Tibial nerve (tissue), 4 donors: ENCODE measurements at regions not wholly inside any gene's neighbourhood (a gene's known extent, or its start where the extent isn't known, plus 50 kb on each side); places are given as distances from the start of the nearest gene placed in this dataset.

Source experiments
- DNase-seq, 2 donors: peaks; one replicate each; pipeline ENCODE4 v3.0.0-alpha.2; 2019; ENCODE audit warnings: low spot score in 2 of 2
- H3K27ac ChIP-seq, 4 donors: fragments of 200-600 bp; sonication (generic) in 3 of 4; one replicate each; pipeline ENCODE4 v1.5.1; 2017 to 2019; ENCODE audit warnings: mild to moderate bottlenecking in 1 of 4
- H3K27me3 ChIP-seq, 2 donors: fragments of 200-600 bp; sonication (generic) in 1 of 2; one replicate each; pipeline versions ENCODE4 v1.5.1 to v1.6.0; 2017 to 2019
- H3K36me3 ChIP-seq, 3 donors: fragments of 200-600 bp; sonication (generic); one replicate each; pipeline ENCODE4 v1.5.1; 2018 to 2019
- H3K4me1 ChIP-seq, 4 donors: fragments of 200-600 bp; sonication (generic) in 3 of 4; one replicate each; pipeline ENCODE4 v1.5.1; 2017 to 2019
- H3K4me3 ChIP-seq, 4 donors: fragments of 200-600 bp; sonication (generic) in 3 of 4; one replicate each; pipeline ENCODE4 v1.5.1; 2017 to 2019; ENCODE audit warnings: mild to moderate bottlenecking in 1 of 4, moderate library complexity in 1 of 4
- H3K9me3 ChIP-seq, 4 donors: fragments of 200-600 bp; sonication (generic) in 3 of 4; one replicate each; pipeline ENCODE4 v1.5.1; 2017 to 2019
- EP300 ChIP-seq, 2 donors: sonication (generic); formaldehyde crosslinking; IDR thresholded peaks; one replicate each; pipeline ENCODE4 v1.6.1; 2017; ENCODE audit warnings: antibody characterized with exemption in 2 of 2, mild to moderate bottlenecking in 1 of 2
- POLR2A ChIP-seq, 2 donors: fragments of 450-650 bp; IDR thresholded peaks; one replicate each; pipeline ENCODE4 v1.6.1; 2017; ENCODE audit warnings: antibody characterized with exemption in 2 of 2, mild to moderate bottlenecking in 2 of 2, moderate library complexity in 2 of 2
- WGBS, 2 donors: methylation state at CpG; one replicate each; pipeline ENCODE4 v1.1.5; 2018; 5-methylcytosine and 5-hydroxymethylcytosine counted together
- TF ChIP-seq, protein P1 (sequence below), 5 experiments: fragments of 200-600 bp in 3 of 5; fragments of 450-650 bp in 2 of 5; sonication (generic) in 3 of 5; IDR thresholded peaks; one replicate each; pipeline ENCODE4 v1.5.1; 2016 to 2019; ENCODE audit warnings: antibody characterized with exemption in 5 of 5, mild to moderate bottlenecking in 3 of 5, moderate library complexity in 2 of 5

DNA sequence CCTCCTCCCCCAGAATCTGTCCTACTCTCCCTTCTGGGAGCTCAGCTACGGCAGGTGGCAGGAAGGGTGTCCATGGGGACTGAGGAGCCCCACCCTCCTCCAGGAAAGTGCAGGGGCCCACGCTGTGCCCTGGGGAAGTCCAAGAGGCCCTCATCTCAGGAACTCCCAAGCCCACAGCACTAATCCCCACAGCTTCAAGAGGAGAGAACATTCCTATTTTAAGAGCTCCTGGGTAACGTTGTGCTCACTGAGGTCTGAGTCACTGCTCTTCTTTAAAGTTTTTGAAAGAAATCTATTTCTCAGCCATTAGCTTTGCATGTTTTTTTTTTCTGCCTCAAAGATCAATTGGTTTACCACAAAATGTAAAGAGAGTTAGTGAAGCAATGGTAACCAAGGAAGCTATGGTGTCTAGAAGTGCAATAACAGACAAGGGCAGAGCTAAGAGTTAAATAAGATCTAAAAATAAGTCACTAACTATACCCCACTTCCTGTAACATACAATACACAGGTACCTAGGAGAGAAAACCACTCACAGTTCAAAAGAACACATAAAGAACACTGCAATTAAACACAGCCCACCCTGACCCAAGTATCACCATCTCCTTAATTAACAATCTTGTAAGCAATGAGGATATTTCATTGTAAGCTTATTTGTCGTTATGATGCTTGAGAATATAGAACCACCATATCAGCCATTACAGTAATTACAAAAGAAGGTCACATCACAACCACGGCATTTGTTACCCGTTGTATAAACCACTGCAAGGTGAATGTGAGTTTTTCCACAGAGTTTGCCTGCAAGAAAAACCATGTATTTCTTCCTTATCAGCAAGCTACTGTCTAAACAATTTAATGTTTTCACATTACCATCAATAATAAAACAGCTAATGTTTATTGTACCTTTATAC, 382.3 kb upstream of the SLC30A5 start:
- Histone ChIP-seq H3K27me3 (no peaks in the 10 kb centered on the region), H3K4me1 (peaks cover 0 to 5% (median 0%) of the 10 kb centered on the region in 4 donors), H3K27ac (no peak overlapping the region), H3K4me3 (no peak overlapping the region), H3K9me3 (no peaks in the 10 kb centered on the region), H3K36me3 (no peaks in the 10 kb centered on the region)
- WGBS, 2 donors: 78 to 80% methylated on average over 6 of the region's 6 CpGs
- TF ChIP-seq, protein P1, sequence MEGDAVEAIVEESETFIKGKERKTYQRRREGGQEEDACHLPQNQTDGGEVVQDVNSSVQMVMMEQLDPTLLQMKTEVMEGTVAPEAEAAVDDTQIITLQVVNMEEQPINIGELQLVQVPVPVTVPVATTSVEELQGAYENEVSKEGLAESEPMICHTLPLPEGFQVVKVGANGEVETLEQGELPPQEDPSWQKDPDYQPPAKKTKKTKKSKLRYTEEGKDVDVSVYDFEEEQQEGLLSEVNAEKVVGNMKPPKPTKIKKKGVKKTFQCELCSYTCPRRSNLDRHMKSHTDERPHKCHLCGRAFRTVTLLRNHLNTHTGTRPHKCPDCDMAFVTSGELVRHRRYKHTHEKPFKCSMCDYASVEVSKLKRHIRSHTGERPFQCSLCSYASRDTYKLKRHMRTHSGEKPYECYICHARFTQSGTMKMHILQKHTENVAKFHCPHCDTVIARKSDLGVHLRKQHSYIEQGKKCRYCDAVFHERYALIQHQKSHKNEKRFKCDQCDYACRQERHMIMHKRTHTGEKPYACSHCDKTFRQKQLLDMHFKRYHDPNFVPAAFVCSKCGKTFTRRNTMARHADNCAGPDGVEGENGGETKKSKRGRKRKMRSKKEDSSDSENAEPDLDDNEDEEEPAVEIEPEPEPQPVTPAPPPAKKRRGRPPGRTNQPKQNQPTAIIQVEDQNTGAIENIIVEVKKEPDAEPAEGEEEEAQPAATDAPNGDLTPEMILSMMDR (IDR thresholded peaks at IDR 0.05): no peak
- DNase-seq: no peak

DNA sequence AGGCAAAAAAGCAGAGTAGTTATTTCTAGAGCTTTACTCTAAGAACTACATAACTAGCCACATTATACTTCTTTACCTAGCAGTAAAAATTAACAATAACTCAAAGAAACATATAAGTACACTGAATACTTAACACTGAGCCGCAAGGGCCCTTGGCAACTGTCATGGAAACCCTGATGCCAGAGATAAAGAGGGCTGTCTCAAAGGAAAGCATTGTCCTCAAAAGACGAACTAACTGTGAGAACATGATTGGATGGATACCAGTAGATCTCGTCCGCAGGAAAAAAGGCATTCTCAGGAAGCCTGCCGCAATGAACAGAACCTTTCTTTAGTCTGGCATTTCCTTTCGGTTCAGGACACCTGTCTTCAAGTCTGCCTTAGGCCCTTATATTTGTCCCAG, 379.0 kb upstream of the SLC30A5 start:
- TF ChIP-seq POLR2A (IDR thresholded peaks at IDR 0.05): no peak
- TF ChIP-seq, protein P1 (IDR thresholded peaks at IDR 0.05): no peak
- no peak for TF ChIP-seq EP300 (IDR thresholded peaks at IDR 0.05)
- no peaks in the 10 kb centered on the region for H3K36me3 ChIP-seq
- H3K9me3 ChIP-seq: peaks cover 0 to 6% (median 0%) of the 10 kb centered on the region in 4 donors
- no peak overlapping the region for H3K27ac ChIP-seq
- H3K4me1 ChIP-seq: no peaks in the 10 kb centered on the region
- no peak overlapping the region for H3K4me3 ChIP-seq
- 45 to 52% methylated on average over 6 of the region's 6 CpGs for whole genome bisulfite sequencing, 2 donors
- DNase-seq: no peak
- H3K27me3 ChIP-seq: no peaks in the 10 kb centered on the region

DNA sequence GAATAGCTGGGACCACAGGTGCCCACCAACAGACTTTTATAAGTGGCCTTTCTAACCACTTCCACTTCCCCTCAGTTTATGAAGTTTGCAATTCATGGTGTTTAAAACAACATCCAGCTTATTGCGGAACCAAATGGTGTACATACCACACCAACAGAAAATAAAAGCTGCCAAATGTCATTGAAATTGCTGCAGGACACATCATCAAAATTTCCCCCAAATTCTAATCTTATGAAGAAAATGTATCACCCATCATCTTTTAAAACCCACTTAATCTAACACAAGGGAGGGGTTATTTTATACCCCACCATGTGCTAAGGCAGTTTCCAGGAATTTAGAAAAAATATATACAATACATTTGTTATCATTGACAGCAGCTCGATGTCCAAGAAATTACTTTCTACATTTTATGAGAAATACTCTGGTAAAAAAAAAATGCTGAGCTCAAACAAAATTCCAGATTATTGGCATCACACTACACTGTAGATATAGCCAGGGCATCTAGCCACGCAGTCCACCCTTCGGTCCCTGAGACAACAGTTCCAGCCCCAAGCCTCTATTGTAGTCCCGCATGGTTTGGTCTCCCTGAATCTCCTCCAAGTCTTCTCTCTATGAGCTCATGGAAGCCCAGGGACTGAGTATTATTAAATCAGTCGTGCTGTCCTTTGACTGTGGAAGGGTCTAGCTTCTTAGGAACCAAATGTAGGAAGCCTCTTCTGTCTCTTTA, 372.8 kb upstream of the SLC30A5 start:
- Histone ChIP-seq H3K27me3 (no peaks in the 10 kb centered on the region), H3K9me3 (peaks cover 0 to 10% (median 0%) of the 10 kb centered on the region in 4 donors), H3K27ac (no peak overlapping the region), H3K4me1 (no peaks in the 10 kb centered on the region), H3K36me3 (no peaks in the 10 kb centered on the region), H3K4me3 (no peak overlapping the region)
- 68 to 76% methylated on average over 6 of the region's 6 CpGs for WGBS, 2 donors
- DNase-seq: no peak
- TF ChIP-seq EP300 (IDR thresholded peaks at IDR 0.05) (no peak), POLR2A (IDR thresholded peaks at IDR 0.05) (no peak)
- TF ChIP-seq, protein P1 (IDR thresholded peaks at IDR 0.05): no peak

DNA sequence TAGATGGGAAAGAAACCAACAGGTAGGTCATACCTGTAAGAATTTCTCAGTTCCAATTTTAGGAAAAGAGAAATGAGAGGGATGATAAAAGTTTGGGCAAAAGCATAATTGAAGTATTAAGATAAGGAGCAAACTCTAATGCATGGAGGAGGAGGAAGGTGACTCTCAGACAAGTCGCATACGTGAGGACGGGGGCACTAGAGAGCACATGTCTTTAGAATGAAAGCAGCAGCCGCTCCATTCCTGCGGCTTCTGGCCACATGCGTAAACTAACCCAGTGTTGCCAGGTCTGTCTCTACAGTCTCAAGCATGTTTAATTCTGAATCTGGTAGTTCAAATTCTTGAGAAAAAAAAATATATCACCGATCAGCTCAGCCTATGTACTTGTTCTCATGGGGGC, 371.5 kb upstream of the SLC30A5 start:
- TF ChIP-seq EP300 (IDR thresholded peaks at IDR 0.05) (no peak), POLR2A (IDR thresholded peaks at IDR 0.05) (no peak)
- TF ChIP-seq, protein P1 (IDR thresholded peaks at IDR 0.05): no peak
- 92 to 93% methylated on average over 7 of the region's 7 CpGs for WGBS, 2 donors
- no peak for DNase-seq
- Histone ChIP-seq H3K4me1 (no peaks in the 10 kb centered on the region), H3K27ac (no peak overlapping the region), H3K9me3 (peaks cover 0 to 10% (median 0%) of the 10 kb centered on the region in 4 donors), H3K36me3 (no peaks in the 10 kb centered on the region), H3K27me3 (no peaks in the 10 kb centered on the region), H3K4me3 (no peak overlapping the region)
